SH-SY5Y (cell line): ENCODE measurements at regions not wholly inside any gene's neighbourhood (a gene's known extent, or its start where the extent isn't known, plus 50 kb on each side); places are given as distances from the start of the nearest gene placed in this dataset.

Source experiments
- GATA2 ChIP-seq: IDR thresholded peaks from 2 replicates; pipeline ENCODE4 v1.6.1; 2011; ENCODE audit warnings: mild to moderate bottlenecking, low read depth, low read length
- GATA3 ChIP-seq: IDR thresholded peaks from 2 replicates; pipeline ENCODE4 v1.6.1; 2011; ENCODE audit warnings: low read depth, mild to moderate bottlenecking, low read length, moderate library complexity

- TF ChIP-seq GATA3, result no peak
- TF ChIP-seq GATA2, result no peak
Measured at GRCh38 chr16:88306860-88307545, 75.8 kb upstream of the ZNF469 start.

GRCh38 chr16:88308441-88309173, 74.2 kb upstream of the ZNF469 start:
- TF ChIP-seq GATA2 (no peak), GATA3 (no peak)

GRCh38 chr16:88309174-88309907, 73.4 kb upstream of the ZNF469 start:
- no peak for TF ChIP-seq GATA3

- TF ChIP-seq GATA3 (no peak), GATA2 (no peak)
Measured at GRCh38 chr16:88309908-88310265, 72.9 kb upstream of the ZNF469 start.

GRCh38 chr16:88310796-88311605, 71.8 kb upstream of the ZNF469 start:
- TF ChIP-seq GATA3 (no peak), GATA2 (no peak)

- no peak for TF ChIP-seq GATA2
- TF ChIP-seq GATA3, result no peak
Measured at GRCh38 chr16:88312732-88313131, 70.0 kb upstream of the ZNF469 start.

GRCh38 chr16:88314991-88315542, 67.7 kb upstream of the ZNF469 start:
- TF ChIP-seq GATA3, result no peak
- no peak for TF ChIP-seq GATA2

- no peak for TF ChIP-seq GATA2
- TF ChIP-seq GATA3, result no peak
Measured at GRCh38 chr16:88315543-88316105, 67.1 kb upstream of the ZNF469 start.

- TF ChIP-seq GATA3, result no peak
- no peak for TF ChIP-seq GATA2
Measured at GRCh38 chr16:88316151-88316550, 66.6 kb upstream of the ZNF469 start.

- TF ChIP-seq GATA3, result no peak
- no peak for TF ChIP-seq GATA2
Measured at GRCh38 chr16:88316941-88317612, 65.7 kb upstream of the ZNF469 start.

- no peak for TF ChIP-seq GATA2
- no peak for TF ChIP-seq GATA3
Measured at GRCh38 chr16:88317613-88317965, 65.2 kb upstream of the ZNF469 start.

- no peak for TF ChIP-seq GATA3
- TF ChIP-seq GATA2, result no peak
Measured at GRCh38 chr16:88318051-88318450, 64.7 kb upstream of the ZNF469 start.

GRCh38 chr16:88318521-88318920, 64.2 kb upstream of the ZNF469 start:
- TF ChIP-seq GATA2 (no peak), GATA3 (no peak)
